A549 (cell line): ENCODE measurements at regions not wholly inside any gene's neighbourhood (a gene's known extent, or its start where the extent isn't known, plus 50 kb on each side); places are given as distances from the start of the nearest gene placed in this dataset.

ENCODE experiments used
- EP300 ChIP-seq, 2 experiments: fragments of >200 bp; sonication (Bioruptor Twin); formaldehyde crosslinking; IDR thresholded peaks; 2 replicates in 1 of 2; 3 replicates in 1 of 2; pipeline ENCODE4 v1.6.1; 2016 to 2017
- TF ChIP-seq, protein P1 (sequence below): IDR thresholded peaks from 2 replicates; pipeline ENCODE4 v1.6.1; 2012
- TF ChIP-seq, protein P2 (sequence below): fragments of >200 bp; sonication (Bioruptor Twin); formaldehyde crosslinking; IDR thresholded peaks from 3 replicates; pipeline ENCODE4 v1.5.1; 2016

DNA sequence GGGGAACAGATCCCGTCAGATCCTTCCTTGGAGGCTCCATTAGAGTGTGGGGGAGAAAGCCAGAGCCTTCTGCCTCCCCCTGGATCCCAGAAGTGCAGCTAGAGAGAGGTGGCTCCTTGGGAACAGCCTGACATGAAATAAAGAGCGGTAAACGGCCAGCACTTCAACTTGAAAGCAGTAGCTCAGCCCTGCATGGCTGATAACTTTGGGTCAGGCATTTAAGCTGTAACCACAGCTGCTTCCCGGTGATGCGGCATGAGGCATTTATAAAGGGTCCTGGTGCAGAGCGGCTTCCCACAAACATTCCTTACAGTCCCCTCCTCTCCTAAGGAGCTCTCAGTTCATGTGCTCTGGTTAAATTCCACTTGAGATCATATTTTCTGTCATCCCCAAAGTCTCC is 960.3 kb downstream of the VRK1 start:
- TF ChIP-seq, protein P1, sequence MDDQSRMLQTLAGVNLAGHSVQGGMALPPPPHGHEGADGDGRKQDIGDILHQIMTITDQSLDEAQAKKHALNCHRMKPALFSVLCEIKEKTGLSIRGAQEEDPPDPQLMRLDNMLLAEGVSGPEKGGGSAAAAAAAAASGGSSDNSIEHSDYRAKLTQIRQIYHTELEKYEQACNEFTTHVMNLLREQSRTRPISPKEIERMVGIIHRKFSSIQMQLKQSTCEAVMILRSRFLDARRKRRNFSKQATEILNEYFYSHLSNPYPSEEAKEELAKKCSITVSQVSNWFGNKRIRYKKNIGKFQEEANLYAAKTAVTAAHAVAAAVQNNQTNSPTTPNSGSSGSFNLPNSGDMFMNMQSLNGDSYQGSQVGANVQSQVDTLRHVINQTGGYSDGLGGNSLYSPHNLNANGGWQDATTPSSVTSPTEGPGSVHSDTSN = no peak
- TF ChIP-seq, protein P2, sequence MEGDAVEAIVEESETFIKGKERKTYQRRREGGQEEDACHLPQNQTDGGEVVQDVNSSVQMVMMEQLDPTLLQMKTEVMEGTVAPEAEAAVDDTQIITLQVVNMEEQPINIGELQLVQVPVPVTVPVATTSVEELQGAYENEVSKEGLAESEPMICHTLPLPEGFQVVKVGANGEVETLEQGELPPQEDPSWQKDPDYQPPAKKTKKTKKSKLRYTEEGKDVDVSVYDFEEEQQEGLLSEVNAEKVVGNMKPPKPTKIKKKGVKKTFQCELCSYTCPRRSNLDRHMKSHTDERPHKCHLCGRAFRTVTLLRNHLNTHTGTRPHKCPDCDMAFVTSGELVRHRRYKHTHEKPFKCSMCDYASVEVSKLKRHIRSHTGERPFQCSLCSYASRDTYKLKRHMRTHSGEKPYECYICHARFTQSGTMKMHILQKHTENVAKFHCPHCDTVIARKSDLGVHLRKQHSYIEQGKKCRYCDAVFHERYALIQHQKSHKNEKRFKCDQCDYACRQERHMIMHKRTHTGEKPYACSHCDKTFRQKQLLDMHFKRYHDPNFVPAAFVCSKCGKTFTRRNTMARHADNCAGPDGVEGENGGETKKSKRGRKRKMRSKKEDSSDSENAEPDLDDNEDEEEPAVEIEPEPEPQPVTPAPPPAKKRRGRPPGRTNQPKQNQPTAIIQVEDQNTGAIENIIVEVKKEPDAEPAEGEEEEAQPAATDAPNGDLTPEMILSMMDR = no peak
- TF ChIP-seq EP300 (IDR thresholded peaks at IDR 0.05) = no peak
